ENCODE measurements at regions not wholly inside any gene's neighbourhood (a gene's known extent, or its start where the extent isn't known, plus 50 kb on each side); places are given as distances from the start of the nearest gene placed in this dataset.

- Histone ChIP-seq H3K9me3 (ENCODE audit: low read depth) (peaks cover 5% of the 10 kb centered on the region), H2AFZ (replicated peaks) (no peak overlapping the region), H3K36me3 (no peaks in the 10 kb centered on the region), H3K4me2 (no peak overlapping the region), H4K20me1 (ENCODE audit: low read depth) (no peaks in the 10 kb centered on the region), H3K4me3 (no peak overlapping the region), H3K4me1 (no peaks in the 10 kb centered on the region), H3K79me2 (ENCODE audit: low read depth) (no peaks in the 10 kb centered on the region), H3F3A (ENCODE audit: low read depth) (no peaks in the 10 kb centered on the region), H3K27ac (no peak overlapping the region), H3K27me3 (no peaks in the 10 kb centered on the region), H3K9ac (no peak overlapping the region)
- Mint-ChIP-seq H3K36me3 (no peaks in the 10 kb centered on the region), H3K4me1 (no peaks in the 10 kb centered on the region), H3K27ac (no peak overlapping the region), H3K27me3 (ENCODE audit: insufficient read depth, low read depth) (no peaks in the 10 kb centered on the region), H3K4me3 (no peak overlapping the region), H3K9me3 (no peaks in the 10 kb centered on the region)
- TF ChIP-seq EZH2phosphoT487 (IDR thresholded peaks at IDR 0.05): no peak
- no peak for DNase-seq (ENCODE audit: low spot score)
These were observed 119.1 kb upstream of the CNKSR2 start for GRCh38 chrX:21255032-21255618.

- Histone ChIP-seq H3K4me3 (no peak overlapping the region), H3K4me1 (no peaks in the 10 kb centered on the region), H3K36me3 (no peaks in the 10 kb centered on the region), H3K27ac (no peak overlapping the region), H3K9me3 (ENCODE audit: low read depth) (peaks cover 26% of the 10 kb centered on the region), H4K20me1 (ENCODE audit: low read depth) (no peaks in the 10 kb centered on the region), H3F3A (ENCODE audit: low read depth) (no peaks in the 10 kb centered on the region), H3K9ac (no peak overlapping the region), H3K27me3 (no peaks in the 10 kb centered on the region), H2AFZ (replicated peaks) (no peak overlapping the region), H3K79me2 (ENCODE audit: low read depth) (no peaks in the 10 kb centered on the region), H3K4me2 (no peak overlapping the region)
- Mint-ChIP-seq H3K36me3 (no peaks in the 10 kb centered on the region), H3K9me3 (peaks cover 8% of the 10 kb centered on the region), H3K4me3 (no peak overlapping the region), H3K27me3 (ENCODE audit: insufficient read depth, low read depth) (no peaks in the 10 kb centered on the region), H3K4me1 (no peaks in the 10 kb centered on the region), H3K27ac (no peak overlapping the region)
- no peak for DNase-seq (ENCODE audit: low spot score)
- TF ChIP-seq EZH2 (IDR thresholded peaks at IDR 0.05) (no peak), CTCF (IDR thresholded peaks at IDR 0.05) (no peak), EZH2phosphoT487 (IDR thresholded peaks at IDR 0.05) (no peak)
These were observed 107.3 kb upstream of the CNKSR2 start for GRCh38 chrX:21266949-21267348.

- TF ChIP-seq EZH2 (IDR thresholded peaks at IDR 0.05) (no peak), CTCF (IDR thresholded peaks at IDR 0.05) (no peak), EZH2phosphoT487 (IDR thresholded peaks at IDR 0.05) (no peak)
- no peaks in the 10 kb centered on the region for H3K36me3 Mint-ChIP-seq
- no peak overlapping the region for H3K4me2 ChIP-seq
- no peak overlapping the region for H3K4me3 Mint-ChIP-seq
- no peaks in the 10 kb centered on the region for H3K4me1 ChIP-seq
- no peaks in the 10 kb centered on the region for H3K36me3 ChIP-seq
- no peak overlapping the region for H3K4me3 ChIP-seq
- no peaks in the 10 kb centered on the region for H3F3A ChIP-seq (ENCODE audit: low read depth)
- no peak overlapping the region for H3K9ac ChIP-seq
- H3K27ac ChIP-seq: no peak overlapping the region
- H3K9me3 Mint-ChIP-seq: peaks cover 4% of the 10 kb centered on the region
- H3K79me2 ChIP-seq (ENCODE audit: low read depth): no peaks in the 10 kb centered on the region
- peaks cover under 1% of the 10 kb centered on the region for H3K9me3 ChIP-seq (ENCODE audit: low read depth)
- H4K20me1 ChIP-seq (ENCODE audit: low read depth): no peaks in the 10 kb centered on the region
- no peak for DNase-seq (ENCODE audit: low spot score)
- no peaks in the 10 kb centered on the region for H3K27me3 Mint-ChIP-seq (ENCODE audit: insufficient read depth, low read depth)
- no peak overlapping the region for H3K27ac Mint-ChIP-seq
- H2AFZ ChIP-seq (replicated peaks): no peak overlapping the region
- no peaks in the 10 kb centered on the region for H3K27me3 ChIP-seq
- H3K4me1 Mint-ChIP-seq: no peaks in the 10 kb centered on the region
These were observed 97.3 kb upstream of the CNKSR2 start for GRCh38 chrX:21276736-21277433.

- H4K20me1 ChIP-seq (ENCODE audit: low read depth): no peaks in the 10 kb centered on the region
- H3K27ac Mint-ChIP-seq: no peak overlapping the region
These were observed 85.0 kb upstream of the CNKSR2 start for GRCh38 chrX:21289232-21289631.

More at GRCh38 chrX:21289232-21289631, 85.0 kb upstream of the CNKSR2 start:
- H3K27me3 ChIP-seq: no peaks in the 10 kb centered on the region
- no peak overlapping the region for H2AFZ ChIP-seq (replicated peaks)
- peaks cover 4% of the 10 kb centered on the region for H3K9me3 ChIP-seq (ENCODE audit: low read depth)
- H3K9me3 Mint-ChIP-seq: peaks cover 1% of the 10 kb centered on the region
- TF ChIP-seq CTCF (IDR thresholded peaks at IDR 0.05): no peak
- TF ChIP-seq EZH2 (IDR thresholded peaks at IDR 0.05): no peak
- no peak for TF ChIP-seq EZH2phosphoT487 (IDR thresholded peaks at IDR 0.05)
- no peak overlapping the region for H3K9ac ChIP-seq
- no peak overlapping the region for H3K27ac ChIP-seq
- H3K4me3 Mint-ChIP-seq: no peak overlapping the region
- no peaks in the 10 kb centered on the region for H3K4me1 Mint-ChIP-seq
- no peaks in the 10 kb centered on the region for H3K27me3 Mint-ChIP-seq (ENCODE audit: insufficient read depth, low read depth)
- no peak overlapping the region for H3K4me2 ChIP-seq
- H3K36me3 Mint-ChIP-seq: no peaks in the 10 kb centered on the region
- no peaks in the 10 kb centered on the region for H3K36me3 ChIP-seq
- DNase-seq (ENCODE audit: low spot score): no peak
- no peaks in the 10 kb centered on the region for H3K79me2 ChIP-seq (ENCODE audit: low read depth)
- H3K4me3 ChIP-seq: no peak overlapping the region
- no peaks in the 10 kb centered on the region for H3K4me1 ChIP-seq
- H3F3A ChIP-seq (ENCODE audit: low read depth): no peaks in the 10 kb centered on the region
